Neural cell (in vitro differentiated cells): ENCODE measurements at regions not wholly inside any gene's neighbourhood (a gene's known extent, or its start where the extent isn't known, plus 50 kb on each side); places are given as distances from the start of the nearest gene placed in this dataset.

Source experiments
- H2AFZ ChIP-seq: fragments of 200-600, 300-800 bp; sonication (generic), shearing (Covaris generic); 2 replicates; pipeline ENCODE4 v1.6.0; 2014; ENCODE audit warnings: low read depth, mild to moderate bottlenecking, antibody characterized with exemption, low read length, moderate library complexity
- H3F3A ChIP-seq: fragments of 200-600 bp; shearing (Covaris generic); 2 replicates; pipeline ENCODE4 v1.6.1; 2016; ENCODE audit warnings: mild to moderate bottlenecking, moderate library complexity, mixed read lengths, antibody characterized with exemption, low read length; ENCODE audit not compliant: insufficient read depth, poor library complexity, severe bottlenecking
- H3K27ac ChIP-seq: fragments of 200-600, 300-800 bp; sonication (generic), shearing (Covaris generic); 2 replicates; pipeline ENCODE4 v1.5.1; 2014; ENCODE audit warnings: mild to moderate bottlenecking, low read length, moderate library complexity
- H3K27me3 ChIP-seq: fragments of 300-800, 200-600 bp; sonication (generic), shearing (Covaris generic); 2 replicates; pipeline ENCODE4 v1.6.0; 2014; ENCODE audit warnings: mild to moderate bottlenecking, low read depth, low read length, moderate library complexity; ENCODE audit not compliant: insufficient read depth
- H3K36me3 ChIP-seq: fragments of 300-800, 200-600 bp; sonication (generic), shearing (Covaris generic); 2 replicates; pipeline ENCODE4 v1.5.1; 2014; ENCODE audit warnings: mild to moderate bottlenecking, antibody characterized with exemption, low read length, moderate library complexity; ENCODE audit not compliant: insufficient read depth
- H3K4me2 ChIP-seq: fragments of 300-800, 200-600 bp; sonication (generic), shearing (Covaris generic); 2 replicates; pipeline ENCODE4 v1.6.0; 2014; ENCODE audit warnings: mild to moderate bottlenecking, low read length
- H3K4me3 ChIP-seq: fragments of 300-800, 200-600 bp; sonication (generic), shearing (Covaris generic); 2 replicates; pipeline ENCODE4 v1.5.1; 2014; ENCODE audit warnings: mild to moderate bottlenecking, low read length, moderate library complexity
- H3K79me2 ChIP-seq: fragments of 200-600 bp; shearing (Covaris generic); replicated peaks from 2 replicates; pipeline ENCODE4 v1.6.0; 2014; ENCODE audit warnings: mild to moderate bottlenecking, low read length, moderate library complexity; ENCODE audit not compliant: insufficient read depth
- H3K9ac ChIP-seq: fragments of 300-800, 200-600 bp; sonication (generic), shearing (Covaris generic); 2 replicates; pipeline ENCODE4 v1.6.1; 2016; ENCODE audit warnings: mild to moderate bottlenecking, low read length, mixed read lengths
- H3K9me2 ChIP-seq: fragments of 200-600 bp; shearing (Covaris generic); 2 replicates; pipeline ENCODE4 v1.6.1; 2016; ENCODE audit warnings: mild to moderate bottlenecking, low read length, mixed read lengths; ENCODE audit not compliant: insufficient read depth
- H3K9me3 ChIP-seq: fragments of 200-600, 300-800 bp; sonication (generic), shearing (Covaris generic); 2 replicates; pipeline ENCODE4 v1.6.1; 2016; ENCODE audit warnings: mild to moderate bottlenecking, mixed run types, low read length, moderate library complexity, mixed read lengths
- H4K20me1 ChIP-seq: fragments of 200-600 bp; shearing (Covaris generic); 2 replicates; pipeline ENCODE4 v1.6.1; 2016; ENCODE audit warnings: mild to moderate bottlenecking, mixed run types; ENCODE audit not compliant: insufficient read depth
- CTCF ChIP-seq: fragments of 450-650 bp; IDR thresholded peaks from 2 replicates; pipeline ENCODE4 v1.5.1; 2014; ENCODE audit warnings: antibody characterized with exemption, mild to moderate bottlenecking, moderate library complexity; ENCODE audit not compliant: poor library complexity, severe bottlenecking
- EP300 ChIP-seq: fragments of 450-650 bp; conservative IDR thresholded peaks from 2 replicates; pipeline ENCODE4 v1.6.1; 2014; ENCODE audit warnings: antibody characterized with exemption, mild to moderate bottlenecking, moderate library complexity; ENCODE audit not compliant: poor library complexity, severe bottlenecking
- EZH2 ChIP-seq: fragments of 200-600, 300-800 bp; shearing (Covaris generic), sonication (generic); IDR thresholded peaks from 2 replicates; pipeline ENCODE4 v1.6.1; 2014; ENCODE audit warnings: antibody characterized with exemption, low read length, borderline replicate concordance, mild to moderate bottlenecking; ENCODE audit not compliant: insufficient read depth, poor library complexity, severe bottlenecking
- MXI1 ChIP-seq: fragments of 450-650 bp; conservative IDR thresholded peaks from 2 replicates; pipeline ENCODE4 v1.6.1; 2014; ENCODE audit warnings: antibody characterized with exemption, mild to moderate bottlenecking; ENCODE audit not compliant: poor library complexity, severe bottlenecking
- POLR2AphosphoS5 ChIP-seq: IDR thresholded peaks from 2 replicates; pipeline ENCODE4 v1.6.1; 2012
- RAD21 ChIP-seq: fragments of 450-650 bp; conservative IDR thresholded peaks from 2 replicates; pipeline ENCODE4 v1.6.1; 2014; ENCODE audit warnings: antibody characterized with exemption, mild to moderate bottlenecking, moderate library complexity
- REST ChIP-seq: IDR thresholded peaks from 2 replicates; pipeline ENCODE4 v1.6.1; 2012; ENCODE audit warnings: borderline replicate concordance
- SMC3 ChIP-seq: fragments of 450-650 bp; conservative IDR thresholded peaks from 2 replicates; pipeline ENCODE4 v1.6.1; 2014; ENCODE audit warnings: antibody characterized with exemption, mild to moderate bottlenecking, moderate library complexity; ENCODE audit not compliant: poor library complexity
- TAF1 ChIP-seq: IDR thresholded peaks from 2 replicates; pipeline ENCODE4 v1.6.1; 2012; ENCODE audit warnings: low read depth

- H3K9ac ChIP-seq, result peak overlapping the region; percentile 20
- H3K79me2 ChIP-seq, result no peaks in the 10 kb centered on the region
- H3F3A ChIP-seq, result peaks cover 11% of the 10 kb centered on the region
- H3K9me2 ChIP-seq, result no peaks in the 10 kb centered on the region
- H3K4me2 ChIP-seq, result peak overlapping the region; percentile 42
- TF ChIP-seq TAF1 (no peak), POLR2AphosphoS5 (peak; percentile 76), MXI1 (no peak), CTCF (no peak), SMC3 (no peak), RAD21 (peak; percentile 38), REST (peak; percentile 51), EZH2 (no peak), EP300 (peak; percentile 90)
- H3K9me3 ChIP-seq, result no peaks in the 10 kb centered on the region
- no peaks in the 10 kb centered on the region for H3K36me3 ChIP-seq
- H3K27ac ChIP-seq, result peak overlapping the region; percentile 85
- peak overlapping the region; percentile 50 for H3K4me3 ChIP-seq
- H2AFZ ChIP-seq, result no peak overlapping the region
- H3K27me3 ChIP-seq, result no peaks in the 10 kb centered on the region
- H4K20me1 ChIP-seq, result no peaks in the 10 kb centered on the region
Measured at GRCh38 chr18:51778115-51778514, 561.9 kb upstream of the DCC start.

GRCh38 chr18:51789871-51790270, 550.1 kb upstream of the DCC start:
- H3K4me3 ChIP-seq, result no peak overlapping the region
- no peaks in the 10 kb centered on the region for H4K20me1 ChIP-seq
- no peak overlapping the region for H3K9ac ChIP-seq
- H3K9me3 ChIP-seq, result no peaks in the 10 kb centered on the region
- TF ChIP-seq MXI1 (no peak), EZH2 (no peak)
- no peaks in the 10 kb centered on the region for H3K27me3 ChIP-seq
- H3F3A ChIP-seq, result no peaks in the 10 kb centered on the region
- H2AFZ ChIP-seq, result no peak overlapping the region
- H3K9me2 ChIP-seq, result no peaks in the 10 kb centered on the region
- no peaks in the 10 kb centered on the region for H3K36me3 ChIP-seq
- no peak overlapping the region for H3K4me2 ChIP-seq
- no peak overlapping the region for H3K27ac ChIP-seq
- H3K79me2 ChIP-seq, result no peaks in the 10 kb centered on the region

- no peak overlapping the region for H3K27ac ChIP-seq
- H2AFZ ChIP-seq, result no peak overlapping the region
- H3K79me2 ChIP-seq, result no peaks in the 10 kb centered on the region
- H3K27me3 ChIP-seq, result no peaks in the 10 kb centered on the region
- peaks cover 11% of the 10 kb centered on the region for H3F3A ChIP-seq
- H3K9me3 ChIP-seq, result peaks cover 6% of the 10 kb centered on the region
- no peak overlapping the region for H3K9ac ChIP-seq
- no peak overlapping the region for H3K4me2 ChIP-seq
- no peak overlapping the region for H3K4me3 ChIP-seq
- TF ChIP-seq SMC3 (no peak), EZH2 (no peak), RAD21 (no peak), TAF1 (no peak), EP300 (no peak), POLR2AphosphoS5 (no peak), REST (no peak), MXI1 (no peak)
- H3K36me3 ChIP-seq, result no peaks in the 10 kb centered on the region
- no peaks in the 10 kb centered on the region for H3K9me2 ChIP-seq
- H4K20me1 ChIP-seq, result no peaks in the 10 kb centered on the region
Measured at GRCh38 chr18:51801514-51801913, 538.5 kb upstream of the DCC start.
